MM.1S (cell line): ENCODE measurements at regions not wholly inside any gene's neighbourhood (a gene's known extent, or its start where the extent isn't known, plus 50 kb on each side); places are given as distances from the start of the nearest gene placed in this dataset.

Experiments used
- CTCF ChIP-seq: fragments of 300-600 bp; sonication (generic); IDR thresholded peaks from 2 replicates; pipeline ENCODE4 v1.5.1; 2016; ENCODE audit warnings: antibody characterized with exemption, low read length, mixed read lengths
- EZH2 ChIP-seq: fragments of 300-600 bp; sonication (generic); optimal IDR thresholded peaks from 2 replicates; pipeline ENCODE3; 2017; ENCODE audit warnings: low read depth, mild to moderate bottlenecking, antibody characterized with exemption, low read length, mixed read lengths
- EZH2phosphoT487 ChIP-seq: fragments of 300-600 bp; sonication (generic); IDR thresholded peaks from 2 replicates; pipeline ENCODE4 v1.6.1; 2018; ENCODE audit warnings: antibody characterized with exemption, low read length

DNA sequence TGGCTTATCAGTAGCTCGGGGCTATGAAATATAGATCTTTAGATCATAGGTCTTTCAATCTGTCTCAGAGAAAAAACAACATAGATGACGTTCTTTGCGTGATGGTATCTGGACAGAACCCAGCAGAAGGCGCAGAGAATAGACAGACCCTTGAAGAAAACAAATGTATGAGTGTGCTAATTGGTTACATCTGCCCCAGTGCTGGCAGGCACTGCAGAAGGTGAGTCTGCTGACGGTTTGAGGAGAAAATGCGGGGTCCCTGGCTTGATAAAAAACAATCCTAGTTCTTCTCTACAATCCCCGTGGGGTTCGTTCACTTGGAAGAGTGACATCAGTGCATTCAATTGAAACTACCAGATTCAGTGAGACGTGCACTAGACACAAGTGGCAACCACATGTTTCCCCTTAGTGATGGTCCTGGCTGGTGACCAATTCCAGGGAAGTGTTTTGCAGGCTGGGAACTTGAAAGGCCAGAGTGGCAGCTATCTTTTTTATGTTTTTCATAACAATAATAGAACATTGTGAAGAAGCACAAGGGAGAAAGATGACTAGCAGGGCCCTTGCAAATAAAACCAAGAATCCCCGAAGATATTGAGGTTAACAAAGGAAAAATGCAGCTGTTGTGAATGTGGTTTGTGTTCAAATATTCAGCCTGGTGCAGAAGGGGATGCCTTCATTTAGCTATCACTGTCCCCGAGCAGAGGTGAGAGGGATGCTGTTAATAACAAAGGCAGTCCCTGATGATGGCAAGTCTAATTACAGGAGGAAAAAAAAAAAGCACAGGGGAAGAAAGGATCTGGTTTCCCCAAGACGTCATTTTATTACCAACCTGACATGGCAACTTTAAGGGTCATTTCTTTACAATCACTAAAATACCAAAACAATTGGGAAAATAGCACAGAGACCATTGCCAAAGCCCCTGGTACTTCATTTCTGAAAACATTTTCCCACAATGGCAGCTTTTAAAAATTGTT is 337.6 kb upstream of the FIGN start:
- TF ChIP-seq CTCF (no peak), EZH2 (no peak), EZH2phosphoT487 (no peak)
